GM12864 (cell line): ENCODE measurements at regions not wholly inside any gene's neighbourhood (a gene's known extent, or its start where the extent isn't known, plus 50 kb on each side); places are given as distances from the start of the nearest gene placed in this dataset.

Experiments
- DNase-seq: peaks from one replicate; pipeline ENCODE4 v3.0.0-alpha.2; 2011; ENCODE audit warnings: low read depth
- H3K4me3 ChIP-seq: 2 replicates; pipeline ENCODE4 v1.5.1; 2011; ENCODE audit warnings: mild to moderate bottlenecking, low read depth, low read length, control low read depth
- CTCF ChIP-seq: IDR thresholded peaks from 2 replicates; pipeline ENCODE4 v1.5.1; 2011; ENCODE audit warnings: low read depth, mild to moderate bottlenecking, moderate library complexity, low read length, control low read depth, inconsistent platforms; ENCODE audit errors: missing control alignments

DNA sequence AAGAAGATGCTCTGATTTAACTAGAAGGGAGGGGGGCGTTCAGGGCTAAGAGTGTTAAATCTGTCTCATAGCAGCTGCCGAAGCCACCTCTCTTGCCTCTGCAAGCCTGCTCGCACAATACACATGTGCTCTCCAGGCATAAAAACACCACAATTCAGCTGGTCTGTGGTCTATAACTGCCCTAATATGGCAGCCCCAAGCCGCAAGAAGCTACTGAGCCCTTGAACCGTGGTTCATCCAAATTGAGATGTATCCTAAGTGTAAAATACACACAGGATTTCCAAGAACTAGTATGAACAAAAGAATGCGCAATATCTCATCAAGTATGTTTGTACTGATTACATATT is 70.8 kb upstream of the FGFR2 start:
- DNase-seq: no peak
- H3K4me3 ChIP-seq: no peak overlapping the region
- TF ChIP-seq CTCF: no peak

- H3K4me3 ChIP-seq: no peak overlapping the region
- no peak for DNase-seq
- no peak for TF ChIP-seq CTCF
Measured at GRCh38 chr10:121668314-121669027, 70.2 kb upstream of the FGFR2 start.

DNA sequence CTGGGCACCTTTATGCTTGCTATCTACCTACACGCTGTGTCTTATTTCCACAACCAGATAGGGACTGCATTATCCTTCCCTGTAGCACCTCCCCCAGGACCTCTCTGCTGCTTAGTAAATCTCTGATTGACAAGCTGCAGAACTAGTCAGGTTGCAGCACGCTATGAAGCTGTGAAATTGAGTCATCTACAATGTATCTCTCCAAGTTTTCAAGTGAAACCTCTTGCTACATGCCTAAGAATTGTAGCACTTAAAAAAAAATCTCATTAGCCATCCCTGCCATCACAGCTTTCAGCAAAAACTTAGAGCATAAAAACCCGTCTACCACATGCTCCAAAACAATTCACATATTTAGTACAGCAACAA is 69.7 kb upstream of the FGFR2 start:
- no peak for DNase-seq
- TF ChIP-seq CTCF: no peak
- no peak overlapping the region for H3K4me3 ChIP-seq

GRCh38 chr10:121665809-121666208 is 67.6 kb upstream of the FGFR2 start:
- TF ChIP-seq CTCF: no peak
- no peak overlapping the region for H3K4me3 ChIP-seq
- DNase-seq: no peak

DNA sequence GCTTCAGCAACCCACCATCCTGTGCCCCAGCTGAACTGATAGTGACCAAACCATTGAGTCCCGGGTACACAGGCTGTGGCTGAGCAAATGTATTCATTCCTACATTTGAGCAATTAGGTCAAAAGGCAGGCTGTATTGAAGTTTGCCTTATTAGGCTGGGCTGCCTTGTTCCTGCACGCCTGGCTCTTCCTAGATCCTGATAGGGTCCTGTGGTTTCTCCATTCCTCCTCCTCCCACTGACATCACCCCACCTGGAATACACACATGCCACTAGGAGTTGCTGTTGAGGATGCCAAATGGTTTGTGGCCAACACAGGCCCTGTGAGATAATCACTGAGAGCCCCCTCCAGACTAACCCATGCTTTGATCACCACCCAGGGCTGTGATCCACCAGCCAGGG is 66.4 kb upstream of the FGFR2 start:
- no peak for DNase-seq
- H3K4me3 ChIP-seq: no peak overlapping the region
- no peak for TF ChIP-seq CTCF

GRCh38 chr10:121662945-121663917 is 65.0 kb upstream of the FGFR2 start:
- DNase-seq: no peak
- no peak overlapping the region for H3K4me3 ChIP-seq
- TF ChIP-seq CTCF: peak; percentile 51
